Neural cell (in vitro differentiated cells): ENCODE measurements at regions not wholly inside any gene's neighbourhood (a gene's known extent, or its start where the extent isn't known, plus 50 kb on each side); places are given as distances from the start of the nearest gene placed in this dataset.

ENCODE experiments used
- EP300 ChIP-seq: fragments of 450-650 bp; conservative IDR thresholded peaks from 2 replicates; pipeline ENCODE4 v1.6.1; 2014; ENCODE audit warnings: antibody characterized with exemption, mild to moderate bottlenecking, moderate library complexity; ENCODE audit not compliant: poor library complexity, severe bottlenecking
- EZH2 ChIP-seq: fragments of 200-600, 300-800 bp; shearing (Covaris generic), sonication (generic); IDR thresholded peaks from 2 replicates; pipeline ENCODE4 v1.6.1; 2014; ENCODE audit warnings: antibody characterized with exemption, low read length, borderline replicate concordance, mild to moderate bottlenecking; ENCODE audit not compliant: insufficient read depth, poor library complexity, severe bottlenecking
- POLR2AphosphoS5 ChIP-seq: IDR thresholded peaks from 2 replicates; pipeline ENCODE4 v1.6.1; 2012
- RAD21 ChIP-seq: fragments of 450-650 bp; conservative IDR thresholded peaks from 2 replicates; pipeline ENCODE4 v1.6.1; 2014; ENCODE audit warnings: antibody characterized with exemption, mild to moderate bottlenecking, moderate library complexity
- TAF1 ChIP-seq: IDR thresholded peaks from 2 replicates; pipeline ENCODE4 v1.6.1; 2012; ENCODE audit warnings: low read depth
- TF ChIP-seq, protein P1 (sequence below): fragments of 450-650 bp; IDR thresholded peaks from 2 replicates; pipeline ENCODE4 v1.5.1; 2014; ENCODE audit warnings: antibody characterized with exemption, mild to moderate bottlenecking, moderate library complexity; ENCODE audit not compliant: poor library complexity, severe bottlenecking

GRCh38 chr10:25745976-25746375 is 188.1 kb upstream of the MYO3A start:
- TF ChIP-seq POLR2AphosphoS5 (no peak), EP300 (no peak), TAF1 (no peak), RAD21 (no peak), EZH2 (no peak)
- TF ChIP-seq, protein P1, sequence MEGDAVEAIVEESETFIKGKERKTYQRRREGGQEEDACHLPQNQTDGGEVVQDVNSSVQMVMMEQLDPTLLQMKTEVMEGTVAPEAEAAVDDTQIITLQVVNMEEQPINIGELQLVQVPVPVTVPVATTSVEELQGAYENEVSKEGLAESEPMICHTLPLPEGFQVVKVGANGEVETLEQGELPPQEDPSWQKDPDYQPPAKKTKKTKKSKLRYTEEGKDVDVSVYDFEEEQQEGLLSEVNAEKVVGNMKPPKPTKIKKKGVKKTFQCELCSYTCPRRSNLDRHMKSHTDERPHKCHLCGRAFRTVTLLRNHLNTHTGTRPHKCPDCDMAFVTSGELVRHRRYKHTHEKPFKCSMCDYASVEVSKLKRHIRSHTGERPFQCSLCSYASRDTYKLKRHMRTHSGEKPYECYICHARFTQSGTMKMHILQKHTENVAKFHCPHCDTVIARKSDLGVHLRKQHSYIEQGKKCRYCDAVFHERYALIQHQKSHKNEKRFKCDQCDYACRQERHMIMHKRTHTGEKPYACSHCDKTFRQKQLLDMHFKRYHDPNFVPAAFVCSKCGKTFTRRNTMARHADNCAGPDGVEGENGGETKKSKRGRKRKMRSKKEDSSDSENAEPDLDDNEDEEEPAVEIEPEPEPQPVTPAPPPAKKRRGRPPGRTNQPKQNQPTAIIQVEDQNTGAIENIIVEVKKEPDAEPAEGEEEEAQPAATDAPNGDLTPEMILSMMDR, result no peak
